ENCODE measurements at regions not wholly inside any gene's neighbourhood (a gene's known extent, or its start where the extent isn't known, plus 50 kb on each side); places are given as distances from the start of the nearest gene placed in this dataset.

DNA sequence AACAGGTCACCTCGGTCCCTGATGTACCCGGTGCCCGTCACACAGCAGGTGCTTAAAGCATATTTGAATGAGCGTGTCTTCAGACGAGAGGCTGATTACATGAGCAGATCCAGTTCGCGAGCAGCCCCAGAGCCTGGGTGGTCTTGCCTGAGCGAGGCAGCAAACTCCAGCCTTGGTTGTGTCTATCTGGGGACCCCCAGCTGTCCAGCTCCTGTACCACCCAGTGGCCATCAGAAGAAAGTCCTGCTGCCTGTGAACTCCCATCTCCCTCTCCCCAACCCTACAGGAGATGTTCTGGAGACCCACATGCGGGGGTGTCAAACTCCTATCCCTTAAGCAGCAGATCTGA lies 174.2 kb downstream of the PHETA1 start:
- DNase-seq: no peak

DNA sequence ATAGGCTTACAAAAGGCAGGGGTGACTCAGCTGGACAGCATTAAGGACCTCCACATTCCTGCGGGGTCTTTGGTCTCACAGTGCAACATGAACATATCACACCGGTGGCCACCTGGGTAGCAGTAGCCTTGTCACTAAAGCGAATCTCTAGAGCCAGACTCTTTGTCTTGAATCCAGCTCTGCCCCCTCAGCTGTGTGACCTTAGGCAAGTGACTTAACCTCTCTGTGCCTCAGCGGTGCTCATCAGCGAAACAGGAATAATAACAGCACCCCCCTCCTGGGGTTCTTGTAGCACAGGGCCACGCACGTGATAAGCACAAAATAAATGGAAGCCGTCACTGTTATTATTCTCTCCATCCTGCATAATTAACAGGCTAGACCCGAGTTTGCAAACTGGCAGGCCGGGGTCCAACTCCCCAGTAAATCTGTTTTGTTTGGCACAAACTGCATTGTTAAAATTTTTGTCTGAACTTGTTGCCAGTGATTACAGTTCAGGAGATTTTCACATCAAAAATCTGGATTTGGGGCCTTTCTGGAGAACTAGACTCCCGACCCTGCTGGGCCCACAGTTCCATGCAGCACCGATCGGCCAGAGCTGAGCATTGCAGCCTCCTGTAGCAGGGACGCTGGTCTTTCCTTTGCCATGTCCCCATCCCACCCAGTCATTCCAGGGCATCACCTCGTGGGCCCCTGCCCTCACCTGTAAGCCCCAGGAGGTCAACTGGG lies 174.8 kb downstream of the PHETA1 start:
- no peak for DNase-seq

DNA sequence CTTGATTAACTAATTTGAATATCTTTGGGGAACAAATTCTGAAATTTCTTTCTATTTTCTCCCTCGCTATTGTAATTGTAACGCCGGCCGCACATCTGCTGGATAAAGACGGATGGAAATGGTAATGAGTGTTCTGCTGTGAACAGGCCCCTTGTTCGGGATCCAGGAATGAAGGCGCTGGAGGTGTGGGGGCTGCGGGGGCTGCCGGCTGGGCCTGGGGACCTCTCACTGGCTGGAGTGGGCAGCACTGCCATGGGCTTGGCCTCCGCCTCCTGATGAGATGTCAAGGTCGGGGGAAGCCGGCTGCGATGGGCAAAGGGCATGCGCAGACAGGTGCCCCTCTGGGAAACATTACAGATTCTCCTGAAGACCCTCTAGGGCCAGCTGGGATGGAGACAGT lies 175.4 kb downstream of the PHETA1 start:
- DNase-seq: no peak

DNA sequence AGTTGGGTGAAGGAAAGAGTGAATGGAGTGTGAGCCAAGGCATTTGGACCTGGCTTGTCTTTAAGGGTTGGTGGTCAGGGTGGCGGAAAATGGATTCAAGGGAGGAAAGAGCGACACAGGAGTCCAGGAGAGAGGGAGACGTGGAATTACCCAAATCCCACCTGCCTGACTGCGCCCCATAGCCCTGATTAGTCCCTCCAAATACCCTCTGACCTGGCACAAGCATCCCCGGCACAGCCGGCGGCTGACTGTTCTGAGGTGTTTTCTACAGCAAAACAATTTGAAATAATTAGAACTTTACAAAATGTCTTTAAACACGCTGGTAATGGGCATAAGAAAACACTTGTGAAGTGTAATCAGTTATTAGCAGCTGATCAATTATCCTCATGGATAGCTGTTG lies 175.8 kb downstream of the PHETA1 start:
- no peak for DNase-seq

DNA sequence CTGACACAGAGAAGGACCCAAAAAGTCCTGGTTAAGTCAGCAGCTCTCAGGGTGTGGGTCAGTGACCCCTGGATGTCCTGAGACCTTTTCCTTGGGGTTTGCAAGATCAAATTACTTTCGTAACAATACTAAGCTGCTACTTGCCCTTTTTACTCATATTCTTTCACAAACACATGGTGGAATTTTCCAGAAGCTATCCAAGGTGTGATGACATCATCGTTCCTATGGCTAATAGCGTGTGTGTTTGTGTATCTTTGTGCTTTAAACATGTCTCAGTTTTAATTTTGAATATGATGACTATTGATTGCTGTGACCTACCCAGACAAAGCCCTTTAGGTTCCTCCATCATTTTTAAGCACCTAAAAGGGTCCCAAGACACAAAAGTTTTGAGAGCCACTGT lies 176.2 kb downstream of the PHETA1 start:
- DNase-seq: no peak

DNA sequence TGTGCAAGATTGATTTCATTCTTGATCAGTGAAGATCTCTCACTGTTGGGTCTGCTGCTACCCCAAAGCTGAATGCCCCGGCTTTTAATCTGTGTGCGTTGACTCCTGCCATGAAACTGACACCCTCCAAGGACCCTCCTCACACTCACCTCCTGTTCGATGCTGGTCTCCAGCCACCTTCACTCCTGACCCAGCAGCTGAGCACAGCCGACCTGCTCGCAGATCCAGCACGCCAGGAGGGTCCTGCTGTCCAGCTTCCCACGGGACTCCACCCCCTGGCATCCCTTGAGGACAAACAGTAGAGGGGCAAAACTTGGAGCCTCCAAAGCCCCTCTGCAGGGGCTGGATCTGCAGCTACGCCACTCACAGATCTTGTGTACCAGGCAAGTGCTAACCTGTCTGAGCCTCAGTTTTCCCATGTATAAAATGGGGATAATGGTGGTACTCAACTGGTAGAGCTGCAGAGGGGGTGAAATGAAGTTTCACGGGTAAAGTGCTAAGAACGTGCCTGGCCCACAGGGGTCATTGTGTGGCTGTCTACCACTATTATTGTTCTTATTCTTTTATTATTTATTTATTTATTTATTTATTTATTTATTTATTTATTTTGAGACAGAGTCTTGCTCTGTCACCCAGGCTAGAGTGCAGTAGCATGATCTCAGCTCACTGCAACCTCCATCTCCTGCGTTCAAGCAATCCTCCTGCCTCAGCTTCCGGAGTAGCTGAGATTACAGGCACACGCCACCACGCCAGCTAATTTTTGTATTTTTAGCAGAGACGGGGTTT lies 178.0 kb downstream of the PHETA1 start:
- DNase-seq: no peak

DNA sequence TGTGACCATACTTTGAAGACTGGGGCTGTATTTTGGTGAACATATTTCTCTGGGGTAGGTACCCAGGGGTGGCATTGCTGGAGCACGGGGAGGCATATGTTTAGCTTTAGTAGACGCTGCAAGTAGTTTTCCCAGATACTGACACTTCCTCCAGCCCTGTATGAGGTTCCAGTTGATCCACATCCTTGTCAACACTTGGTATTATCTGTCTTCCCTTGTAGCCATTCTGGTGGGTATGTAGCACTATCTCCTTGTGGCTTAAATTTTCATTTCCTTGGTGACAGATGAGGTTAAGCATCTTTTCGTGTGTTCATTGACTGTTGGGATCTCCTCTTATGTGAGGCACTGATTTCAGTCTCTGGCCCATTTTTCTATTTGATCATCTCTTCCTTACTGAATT lies 179.1 kb downstream of the PHETA1 start:
- DNase-seq: no peak

DNA sequence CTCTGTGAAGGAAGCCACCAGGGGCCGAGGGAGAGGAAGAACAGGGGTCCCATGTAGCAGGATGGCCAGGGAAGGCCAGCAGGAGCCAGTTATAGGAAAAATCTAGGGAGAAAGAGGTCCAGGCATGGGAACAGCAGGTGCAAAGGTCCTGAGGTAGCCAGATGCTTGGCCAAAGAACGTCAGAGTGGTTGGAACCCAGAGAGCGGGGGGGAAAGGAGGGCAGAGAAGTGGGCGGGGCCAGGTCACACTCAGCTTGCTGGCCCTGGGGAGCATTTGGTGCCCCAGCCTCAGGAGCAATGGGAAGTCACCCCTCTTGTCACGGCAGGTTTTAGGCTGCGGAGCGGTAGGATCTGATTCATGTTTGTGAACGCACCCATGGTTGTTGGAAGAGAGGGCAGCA lies 180.5 kb downstream of the PHETA1 start:
- DNase-seq: no peak

DNA sequence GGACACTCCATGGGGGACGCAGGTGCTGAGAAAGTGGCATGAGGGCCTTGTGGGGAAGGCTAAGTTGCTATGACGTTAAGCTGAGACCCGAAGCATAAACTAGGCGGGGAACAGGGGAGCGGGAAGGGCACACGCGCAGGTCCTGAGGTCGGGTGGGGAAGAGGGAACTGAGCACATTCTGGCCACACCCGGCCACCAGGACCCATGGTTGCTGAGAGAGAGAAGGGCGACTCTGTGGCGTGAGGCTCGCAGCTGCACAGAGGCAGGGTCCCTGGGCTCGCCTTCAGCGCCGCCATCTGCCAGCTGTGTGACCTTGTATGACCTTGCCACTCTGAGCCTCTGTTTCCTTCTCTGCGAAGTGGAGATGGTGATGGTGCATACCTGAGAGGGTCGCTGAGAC lies 182.5 kb downstream of the PHETA1 start:
- no peak for DNase-seq

DNA sequence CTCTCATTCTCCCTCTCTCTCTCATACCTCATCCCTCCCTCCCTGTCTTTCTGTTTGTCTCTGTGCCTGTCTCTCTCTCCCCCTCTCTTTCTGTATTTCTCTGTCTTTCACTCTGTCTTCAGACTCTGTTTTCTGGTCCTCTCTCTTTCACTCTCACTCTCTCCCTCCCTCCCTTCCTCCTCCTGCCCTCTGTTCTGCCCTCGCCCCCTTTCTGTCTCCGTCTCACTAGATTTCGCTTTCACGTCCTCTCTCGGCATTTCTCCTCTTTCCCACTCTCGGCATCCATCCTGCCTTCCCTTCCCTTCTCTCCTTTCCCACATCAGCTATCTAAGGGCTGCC lies 183.0 kb downstream of the PHETA1 start:
- DNase-seq: no peak

DNA sequence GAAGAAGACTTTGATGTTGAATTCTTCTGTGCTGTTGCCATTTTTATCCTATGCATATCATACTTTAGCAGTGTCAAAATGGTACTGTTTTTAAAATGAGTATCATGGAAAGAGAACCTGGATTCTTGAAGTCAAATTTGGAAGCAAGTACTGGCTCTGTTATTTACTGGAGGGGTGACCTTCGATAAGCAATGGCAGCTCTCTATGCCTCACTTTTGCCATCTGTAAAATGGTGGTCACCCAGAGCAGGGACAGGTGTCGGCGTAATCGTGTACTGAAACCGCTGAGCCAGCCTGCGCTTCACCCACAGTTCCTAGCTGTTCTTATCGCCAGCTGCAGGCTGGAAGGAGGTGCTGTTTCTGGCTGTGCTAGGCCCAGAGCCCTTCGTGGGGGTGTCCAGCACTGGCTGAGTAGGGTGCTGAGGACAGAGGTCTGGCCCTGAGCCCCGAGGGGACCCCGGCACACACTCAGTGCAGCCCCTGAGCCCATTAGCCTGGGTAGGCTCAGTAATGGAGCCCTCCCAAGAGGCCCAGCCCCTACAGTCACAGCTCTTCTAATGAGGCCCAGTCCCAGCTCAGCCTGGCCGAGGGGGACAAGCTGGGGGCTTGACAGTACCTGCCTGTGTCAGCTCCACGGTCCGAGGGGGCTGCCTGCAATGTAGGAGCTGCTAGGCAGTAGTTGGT lies 183.5 kb downstream of the PHETA1 start:
- no peak for DNase-seq

DNA sequence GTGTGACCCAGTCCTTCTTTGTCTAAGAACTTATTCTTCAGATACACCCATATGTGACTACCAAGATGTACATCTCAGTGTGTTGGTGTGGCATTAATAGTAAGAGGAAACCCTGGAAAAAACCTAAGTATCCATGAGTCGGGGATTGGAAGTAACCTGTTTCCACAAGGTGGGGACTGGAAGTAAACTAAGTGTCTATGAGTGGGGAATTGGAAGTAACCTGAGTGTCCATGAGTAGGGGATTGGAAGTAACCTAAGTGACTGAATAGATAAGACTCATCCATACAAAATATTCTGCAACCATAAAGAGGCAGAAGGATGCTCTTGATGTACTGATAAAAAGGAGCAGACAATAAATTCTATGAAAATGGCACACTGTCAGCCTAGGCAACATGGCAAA lies 184.7 kb downstream of the PHETA1 start:
- DNase-seq: no peak

DNA sequence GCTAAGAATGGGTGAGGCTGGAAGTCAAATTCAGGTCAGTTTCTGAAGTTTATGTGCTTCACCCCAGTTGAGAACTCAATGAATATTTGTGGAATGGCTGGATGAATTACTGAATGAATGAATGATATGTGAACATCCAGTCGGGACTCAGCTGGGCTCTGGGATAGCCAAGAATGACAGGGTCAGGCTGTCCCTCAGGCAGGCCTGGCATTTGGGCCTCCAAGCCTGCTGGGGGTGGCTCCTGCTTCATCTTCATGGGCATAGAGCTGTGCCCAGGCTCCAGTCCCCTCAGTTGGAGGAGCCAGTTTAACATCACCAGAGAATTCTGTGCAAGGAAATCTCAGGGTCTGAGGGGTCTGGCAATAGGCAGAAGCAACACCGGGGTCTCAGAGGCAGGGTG lies 185.8 kb downstream of the PHETA1 start:
- no peak for DNase-seq

DNA sequence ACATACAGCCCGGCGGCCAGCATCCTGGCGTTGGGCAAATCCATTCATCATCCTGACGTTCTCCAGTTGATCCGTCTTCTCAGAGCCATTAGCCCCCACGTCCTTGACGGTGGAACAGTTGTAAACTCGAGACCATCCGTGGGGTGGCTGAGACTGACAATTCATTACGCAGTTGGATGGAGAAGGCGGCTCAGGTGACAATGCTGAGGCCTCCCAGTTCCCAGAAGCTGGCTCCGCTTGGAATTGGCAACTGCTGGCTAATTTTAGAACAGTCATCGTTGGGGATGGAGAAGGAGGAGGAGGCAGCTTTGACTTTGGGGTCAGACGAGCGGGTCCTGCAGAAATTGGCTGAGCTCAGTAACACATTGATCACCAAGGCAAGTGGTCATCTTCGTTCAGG lies 186.5 kb downstream of the PHETA1 start:
- no peak for DNase-seq

DNA sequence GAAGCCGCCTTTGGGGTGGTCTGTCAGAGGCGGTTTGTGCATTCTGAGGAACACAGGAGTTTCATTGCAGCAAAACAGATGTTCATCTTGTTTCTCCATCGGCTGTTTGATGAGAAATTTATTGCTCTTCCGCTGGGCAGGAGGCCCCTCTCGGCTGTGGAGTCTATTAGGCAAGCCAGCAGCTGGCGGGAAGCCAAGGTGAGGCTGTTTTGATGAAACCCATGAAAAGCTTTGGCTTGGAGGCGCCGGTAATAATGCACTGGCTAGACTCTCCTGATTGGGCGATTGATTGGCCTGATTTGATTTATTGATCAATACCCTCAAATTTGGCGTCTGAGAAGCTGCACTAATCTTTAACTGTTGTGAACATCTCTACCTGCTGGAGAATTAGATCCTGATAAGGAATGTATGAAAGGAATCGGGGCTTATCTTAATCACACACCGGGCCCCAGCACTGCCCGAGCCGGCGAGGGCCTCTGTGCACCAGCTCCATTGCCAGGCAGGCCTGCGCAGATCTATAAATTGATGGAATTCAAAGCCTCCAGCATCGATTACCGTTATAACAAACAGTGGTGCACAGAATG lies 187.7 kb downstream of the PHETA1 start:
- DNase-seq: no peak

DNA sequence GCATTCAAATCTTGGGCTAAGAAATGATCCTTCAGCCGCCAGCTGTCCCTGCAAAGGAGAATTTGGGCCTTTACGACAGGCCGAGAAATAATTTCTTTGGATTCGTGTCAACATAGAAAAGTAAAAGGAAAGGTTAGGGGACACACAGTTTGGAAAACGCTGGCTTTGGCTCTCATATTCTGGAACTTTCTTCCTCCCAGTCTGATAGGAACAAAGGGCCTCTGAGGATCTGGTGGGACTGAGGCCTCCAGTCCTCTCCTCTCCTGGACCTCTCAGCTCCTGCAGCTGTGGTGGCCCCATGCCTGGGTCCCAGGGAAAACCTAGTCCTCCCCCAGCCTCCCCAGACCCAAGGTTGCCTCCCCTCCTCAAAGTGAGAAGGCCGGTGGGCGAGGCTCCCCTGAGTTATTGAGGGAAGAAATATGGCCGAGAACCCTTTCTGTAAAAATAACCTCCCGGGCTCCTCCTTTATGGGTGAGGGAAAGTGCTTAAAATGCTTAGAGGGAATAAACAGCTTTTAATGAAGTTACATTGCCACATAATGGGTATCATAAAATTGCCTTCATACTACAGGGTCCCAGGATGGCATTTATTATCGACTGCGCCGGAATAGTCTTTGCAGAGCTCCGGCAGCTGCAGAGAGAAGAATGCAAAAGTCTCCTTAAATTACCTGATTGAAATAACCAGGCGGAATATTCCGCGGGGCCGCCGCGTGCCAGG lies 188.3 kb downstream of the PHETA1 start:
- DNase-seq: no peak

DNA sequence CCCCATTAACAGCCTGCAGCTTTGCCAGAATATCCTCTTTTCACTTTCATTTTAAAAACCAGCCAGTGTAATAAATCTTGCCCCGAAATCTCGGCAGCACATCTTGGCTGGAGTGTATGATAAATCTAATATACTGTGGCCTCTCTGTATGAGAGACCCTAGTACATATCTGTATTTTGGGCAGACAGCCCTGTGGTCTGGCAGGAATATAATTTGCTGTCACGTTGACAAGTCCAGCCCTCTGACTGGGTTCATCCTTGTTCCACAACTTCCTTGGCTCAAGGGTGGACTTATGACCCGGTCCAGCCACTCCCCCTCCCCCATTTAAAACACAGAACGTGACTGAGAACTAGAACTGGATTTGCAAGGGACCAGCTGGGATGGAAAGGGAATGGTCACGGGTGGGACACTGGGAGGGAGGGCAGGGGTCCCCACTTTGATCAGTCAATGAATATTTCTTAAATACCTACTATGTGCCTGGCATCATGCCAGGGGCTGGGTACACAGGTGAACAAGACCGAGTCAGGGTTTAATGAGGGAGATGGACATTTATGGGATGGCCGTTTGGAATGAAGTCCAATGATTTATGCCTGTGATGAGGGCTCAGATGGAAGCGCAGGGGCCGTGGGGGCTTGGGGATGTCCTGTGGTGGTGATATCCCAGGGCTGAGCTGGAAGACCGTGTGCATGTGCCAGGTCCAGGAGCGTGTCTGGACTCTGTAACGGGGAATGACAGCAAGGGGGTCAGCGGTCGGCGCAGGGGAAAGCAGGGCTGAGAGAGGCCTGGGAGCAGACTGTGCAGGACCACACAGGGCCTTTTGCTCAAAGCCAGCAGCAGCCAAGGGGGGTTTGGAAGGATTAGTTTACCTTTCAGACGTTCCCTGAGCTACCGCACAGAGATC lies 190.5 kb downstream of the PHETA1 start:
- no peak for DNase-seq

DNA sequence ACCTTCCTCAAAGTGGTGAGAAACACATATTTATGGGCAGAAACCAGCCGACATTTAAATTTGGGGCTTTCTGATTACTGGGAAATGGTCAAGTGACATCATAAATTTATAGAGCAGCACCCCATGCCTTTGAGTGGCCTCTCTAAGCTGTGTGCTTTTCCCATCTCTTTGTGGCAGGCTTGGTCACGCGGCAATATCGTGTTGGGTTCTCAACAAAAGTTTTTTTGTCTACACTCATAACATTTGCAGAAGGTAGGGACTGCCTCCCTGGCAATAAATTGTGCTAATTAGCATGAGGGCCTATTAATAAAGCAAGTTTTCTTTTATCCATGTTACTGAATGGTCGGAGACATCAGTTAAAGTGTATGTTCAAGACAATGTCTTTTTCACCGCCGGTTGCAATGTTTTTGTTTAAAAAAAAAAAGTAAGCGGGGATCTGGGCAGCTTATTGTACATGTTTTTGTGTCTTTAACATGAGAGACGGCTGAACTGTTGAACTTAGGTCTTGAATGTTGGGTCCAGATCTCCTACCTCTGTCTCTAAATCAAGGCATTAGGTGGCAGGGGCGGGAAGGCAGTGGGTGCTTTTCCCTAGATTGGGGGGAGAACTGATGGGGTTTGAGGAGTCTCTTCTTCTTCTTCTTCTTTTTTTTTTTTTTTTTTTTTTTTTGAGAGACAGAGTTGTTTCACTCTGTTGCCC lies 193.3 kb downstream of the PHETA1 start:
- no peak for DNase-seq

DNA sequence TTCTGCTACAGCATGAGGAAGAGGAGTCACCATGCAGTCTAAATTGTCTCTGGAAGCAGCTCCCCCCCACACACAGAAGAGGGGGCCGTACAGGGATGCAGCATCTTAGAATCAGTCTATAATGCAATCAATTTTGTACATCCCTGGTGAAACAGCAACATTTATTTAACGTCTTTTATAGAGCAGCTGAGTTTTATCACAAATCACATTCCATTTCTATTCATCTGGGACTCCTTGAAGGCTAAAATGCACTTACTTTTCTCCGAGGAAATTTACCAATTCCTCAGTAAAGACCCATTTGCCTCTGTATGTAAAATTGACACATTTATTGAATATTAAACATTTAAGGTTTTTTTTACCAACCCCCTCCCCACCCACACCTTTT lies 193.9 kb downstream of the PHETA1 start:
- no peak for DNase-seq

DNA sequence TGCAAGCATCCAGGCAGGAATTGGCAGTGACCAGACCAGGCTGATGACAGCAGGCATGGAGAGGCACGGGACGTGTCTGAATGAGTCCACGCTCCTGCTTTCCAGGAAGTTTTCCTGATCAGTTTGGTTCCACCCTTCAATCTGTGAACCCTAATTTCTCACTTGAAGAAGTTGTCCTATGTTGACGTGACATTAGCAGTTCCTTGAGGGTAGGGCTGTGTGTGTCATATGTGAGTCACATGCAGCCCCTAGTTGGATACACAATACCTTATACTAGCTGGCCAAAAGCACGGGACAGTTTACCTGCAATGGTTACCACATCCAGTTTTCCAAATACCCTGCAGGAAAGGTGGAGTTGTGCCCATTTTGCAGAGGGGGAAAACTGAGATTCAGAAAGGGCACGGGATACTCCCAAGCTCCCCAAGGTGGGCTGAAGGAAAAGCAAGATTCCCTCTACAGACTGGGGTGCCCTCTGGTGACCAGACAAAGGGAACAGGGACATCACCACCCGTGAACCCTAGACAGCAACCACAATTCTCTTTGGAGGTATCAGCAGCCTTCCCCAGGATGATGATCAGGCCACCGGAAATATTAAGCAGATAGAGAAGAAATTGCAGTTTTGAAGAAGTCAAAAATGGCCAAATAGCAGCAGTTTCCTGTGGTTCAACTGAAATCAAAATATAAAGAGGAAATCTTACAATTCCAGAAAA lies 194.5 kb downstream of the PHETA1 start:
- no peak for DNase-seq

DNA sequence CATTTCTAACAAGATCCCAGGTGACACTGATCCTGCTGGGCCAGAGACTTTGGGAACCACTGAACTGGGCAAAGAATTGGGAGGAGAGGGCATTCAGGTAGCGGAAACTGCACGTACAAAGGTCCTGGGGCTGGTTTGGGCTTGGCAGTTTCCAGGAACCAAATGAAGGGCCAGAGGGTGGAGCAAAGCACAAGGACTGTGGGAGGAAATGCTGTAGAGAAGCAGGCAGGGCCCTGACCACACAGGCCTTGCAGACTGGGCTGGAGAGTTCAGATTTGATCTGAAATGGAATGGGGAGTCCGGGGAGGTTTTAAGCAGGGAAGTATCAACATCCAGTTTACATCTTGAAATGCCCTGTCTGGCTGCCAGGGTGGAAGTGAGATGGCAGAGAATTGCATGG lies 195.1 kb downstream of the PHETA1 start:
- no peak for DNase-seq
